ENCODE measurements at regions not wholly inside any gene's neighbourhood (a gene's known extent, or its start where the extent isn't known, plus 50 kb on each side); places are given as distances from the start of the nearest gene placed in this dataset.

- no peak for TF ChIP-seq YY1 (IDR thresholded peaks at IDR 0.05)
- no peak for TF ChIP-seq CTCF (IDR thresholded peaks at IDR 0.05; ENCODE audit: low read depth, low read length, missing input control)
- TF ChIP-seq NR2F2 (IDR thresholded peaks at IDR 0.05), result no peak
- TF ChIP-seq REST (IDR thresholded peaks at IDR 0.05), result no peak
- TF ChIP-seq RXRA (IDR thresholded peaks at IDR 0.05), result no peak
- no peak for TF ChIP-seq EGR1 (IDR thresholded peaks at IDR 0.05; ENCODE audit: low read depth in 2 of 2)
Observed at GRCh38 chr7:110043519-110043918, 1047.4 kb upstream of the LRRN3 start.

Measured in liver (tissue), 3 donors.